ENCODE measurements at regions not wholly inside any gene's neighbourhood (a gene's known extent, or its start where the extent isn't known, plus 50 kb on each side); places are given as distances from the start of the nearest gene placed in this dataset.
A peak's percentile ranks its signal among the peaks of the same experiment; 100 is the strongest.

- Histone ChIP-seq H3K27me3 (no peaks in the 10 kb centered on the region), H3K27ac (no peak overlapping the region), H3K36me3 (no peaks in the 10 kb centered on the region), H3K4me3 (no peak overlapping the region), H3K9me3 (no peaks in the 10 kb centered on the region), H3K4me1 (no peaks in the 10 kb centered on the region)
- intact Hi-C loops (cut with DNase I), result no loop called here
- DNase-seq (ENCODE audit: extremely low spot score in 2 of 2), result no peak
- TF ChIP-seq, protein P1, sequence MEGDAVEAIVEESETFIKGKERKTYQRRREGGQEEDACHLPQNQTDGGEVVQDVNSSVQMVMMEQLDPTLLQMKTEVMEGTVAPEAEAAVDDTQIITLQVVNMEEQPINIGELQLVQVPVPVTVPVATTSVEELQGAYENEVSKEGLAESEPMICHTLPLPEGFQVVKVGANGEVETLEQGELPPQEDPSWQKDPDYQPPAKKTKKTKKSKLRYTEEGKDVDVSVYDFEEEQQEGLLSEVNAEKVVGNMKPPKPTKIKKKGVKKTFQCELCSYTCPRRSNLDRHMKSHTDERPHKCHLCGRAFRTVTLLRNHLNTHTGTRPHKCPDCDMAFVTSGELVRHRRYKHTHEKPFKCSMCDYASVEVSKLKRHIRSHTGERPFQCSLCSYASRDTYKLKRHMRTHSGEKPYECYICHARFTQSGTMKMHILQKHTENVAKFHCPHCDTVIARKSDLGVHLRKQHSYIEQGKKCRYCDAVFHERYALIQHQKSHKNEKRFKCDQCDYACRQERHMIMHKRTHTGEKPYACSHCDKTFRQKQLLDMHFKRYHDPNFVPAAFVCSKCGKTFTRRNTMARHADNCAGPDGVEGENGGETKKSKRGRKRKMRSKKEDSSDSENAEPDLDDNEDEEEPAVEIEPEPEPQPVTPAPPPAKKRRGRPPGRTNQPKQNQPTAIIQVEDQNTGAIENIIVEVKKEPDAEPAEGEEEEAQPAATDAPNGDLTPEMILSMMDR (IDR thresholded peaks at IDR 0.05), result no peak
- TF ChIP-seq POLR2A (IDR thresholded peaks at IDR 0.05) (no peak), POLR2AphosphoS5 (IDR thresholded peaks at IDR 0.05; ENCODE audit: insufficient read depth in 1 of 2, low read depth in 1 of 2) (no peak)
Observed at GRCh38 chr20:22335210-22335609, 249.2 kb downstream of the FOXA2 start.

DNA sequence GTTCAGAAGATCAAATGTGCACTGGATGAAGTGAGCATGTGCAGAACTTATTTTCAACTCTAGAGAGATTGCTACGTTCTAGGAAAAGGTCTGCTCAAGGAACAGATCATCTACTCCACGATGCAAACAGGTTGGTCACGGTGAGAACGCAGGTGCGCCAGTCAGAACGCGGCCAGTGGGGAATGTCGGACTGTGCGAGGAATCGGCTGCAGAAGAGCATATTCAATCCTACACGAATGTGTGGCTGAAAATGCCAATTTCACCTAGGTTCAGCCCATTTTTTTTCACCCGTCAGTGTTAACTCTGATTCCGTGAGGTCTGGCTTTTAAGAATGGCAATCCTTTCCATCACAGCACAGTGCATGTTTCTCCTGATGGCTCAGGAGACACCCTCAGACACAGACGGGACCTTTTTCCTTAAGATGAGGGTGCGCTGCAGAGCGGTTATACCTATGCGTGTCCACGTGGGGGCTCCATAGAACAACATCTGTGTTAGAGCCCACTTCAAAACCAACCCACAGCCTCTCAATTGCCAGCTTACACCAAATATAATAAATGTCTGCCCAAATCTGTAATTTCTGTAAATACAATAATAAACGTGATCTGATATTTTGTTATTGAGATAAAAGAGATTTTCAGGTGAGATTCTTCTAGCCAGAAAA lies 250.4 kb downstream of the FOXA2 start:
- intact Hi-C loops (cut with DNase I), result no loop called here
- Histone ChIP-seq H3K4me1 (no peaks in the 10 kb centered on the region), H3K9me3 (no peaks in the 10 kb centered on the region), H3K4me3 (no peak overlapping the region), H3K27me3 (no peaks in the 10 kb centered on the region), H3K27ac (no peak overlapping the region), H3K36me3 (no peaks in the 10 kb centered on the region)
- no peak for DNase-seq (ENCODE audit: extremely low spot score in 2 of 2)
- TF ChIP-seq, protein P1 (IDR thresholded peaks at IDR 0.05), result peak; percentile 16 to 47 (median 38)
- TF ChIP-seq POLR2AphosphoS5 (IDR thresholded peaks at IDR 0.05; ENCODE audit: insufficient read depth in 1 of 2, low read depth in 1 of 2), result no peak

DNA sequence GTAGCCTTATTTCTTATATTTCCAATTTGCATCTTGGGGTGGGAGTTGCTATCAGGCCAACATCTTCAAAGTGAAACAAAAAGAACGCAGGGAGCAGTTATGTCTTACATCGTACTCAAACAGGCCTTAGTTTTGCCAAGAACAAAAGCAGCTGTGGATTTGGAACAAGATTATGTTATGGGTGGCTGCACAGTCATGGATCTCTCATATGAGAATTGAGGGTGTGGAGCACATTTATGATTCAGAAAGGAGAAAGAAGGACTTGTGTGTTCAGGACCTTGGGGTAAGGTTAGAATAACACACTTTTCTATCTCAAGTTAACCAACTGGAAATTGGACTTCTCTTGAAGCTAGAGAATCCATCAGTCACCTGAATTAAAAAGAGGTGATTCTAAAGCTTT lies 259.9 kb downstream of the FOXA2 start:
- intact Hi-C loops (cut with DNase I), result no loop called here
- TF ChIP-seq POLR2A (IDR thresholded peaks at IDR 0.05), result no peak
- TF ChIP-seq, protein P1 (IDR thresholded peaks at IDR 0.05), result no peak
- no peak for TF ChIP-seq POLR2AphosphoS5 (IDR thresholded peaks at IDR 0.05; ENCODE audit: insufficient read depth in 1 of 2, low read depth in 1 of 2)
- Histone ChIP-seq H3K9me3 (no peaks in the 10 kb centered on the region), H3K36me3 (no peaks in the 10 kb centered on the region), H3K27ac (no peak overlapping the region), H3K4me3 (no peak overlapping the region), H3K27me3 (no peaks in the 10 kb centered on the region), H3K4me1 (no peaks in the 10 kb centered on the region)
- no peak for DNase-seq (ENCODE audit: extremely low spot score in 2 of 2)

GRCh38 chr20:22322513-22322912 lies 261.9 kb downstream of the FOXA2 start:
- H3K27ac ChIP-seq, result no peak overlapping the region
- intact Hi-C loops (cut with DNase I), result no loop called here
- no peak overlapping the region for H3K4me3 ChIP-seq
- H3K9me3 ChIP-seq, result no peaks in the 10 kb centered on the region
- no peaks in the 10 kb centered on the region for H3K27me3 ChIP-seq
- no peaks in the 10 kb centered on the region for H3K36me3 ChIP-seq
- TF ChIP-seq, protein P1 (IDR thresholded peaks at IDR 0.05), result no peak
- TF ChIP-seq POLR2AphosphoS5 (IDR thresholded peaks at IDR 0.05; ENCODE audit: insufficient read depth in 1 of 2, low read depth in 1 of 2) (no peak), POLR2A (IDR thresholded peaks at IDR 0.05) (no peak)
- DNase-seq (ENCODE audit: extremely low spot score in 2 of 2), result no peak
- H3K4me1 ChIP-seq, result no peaks in the 10 kb centered on the region

GRCh38 chr20:22321191-22321590 lies 263.2 kb downstream of the FOXA2 start:
- no peak overlapping the region for H3K4me3 ChIP-seq
- intact Hi-C loops (cut with DNase I), result no loop called here
- TF ChIP-seq, protein P1 (IDR thresholded peaks at IDR 0.05), result no peak
- no peak for TF ChIP-seq POLR2A (IDR thresholded peaks at IDR 0.05)
- no peak for TF ChIP-seq POLR2AphosphoS5 (IDR thresholded peaks at IDR 0.05; ENCODE audit: insufficient read depth in 1 of 2, low read depth in 1 of 2)
- H3K36me3 ChIP-seq, result no peaks in the 10 kb centered on the region
- no peaks in the 10 kb centered on the region for H3K4me1 ChIP-seq
- no peaks in the 10 kb centered on the region for H3K27me3 ChIP-seq
- no peak overlapping the region for H3K27ac ChIP-seq
- no peak for DNase-seq (ENCODE audit: extremely low spot score in 2 of 2)
- H3K9me3 ChIP-seq, result no peaks in the 10 kb centered on the region

All from vagina (tissue), 2 donors.